ENCODE measurements at regions not wholly inside any gene's neighbourhood (a gene's known extent, or its start where the extent isn't known, plus 50 kb on each side); places are given as distances from the start of the nearest gene placed in this dataset.

- TF ChIP-seq, protein P1, sequence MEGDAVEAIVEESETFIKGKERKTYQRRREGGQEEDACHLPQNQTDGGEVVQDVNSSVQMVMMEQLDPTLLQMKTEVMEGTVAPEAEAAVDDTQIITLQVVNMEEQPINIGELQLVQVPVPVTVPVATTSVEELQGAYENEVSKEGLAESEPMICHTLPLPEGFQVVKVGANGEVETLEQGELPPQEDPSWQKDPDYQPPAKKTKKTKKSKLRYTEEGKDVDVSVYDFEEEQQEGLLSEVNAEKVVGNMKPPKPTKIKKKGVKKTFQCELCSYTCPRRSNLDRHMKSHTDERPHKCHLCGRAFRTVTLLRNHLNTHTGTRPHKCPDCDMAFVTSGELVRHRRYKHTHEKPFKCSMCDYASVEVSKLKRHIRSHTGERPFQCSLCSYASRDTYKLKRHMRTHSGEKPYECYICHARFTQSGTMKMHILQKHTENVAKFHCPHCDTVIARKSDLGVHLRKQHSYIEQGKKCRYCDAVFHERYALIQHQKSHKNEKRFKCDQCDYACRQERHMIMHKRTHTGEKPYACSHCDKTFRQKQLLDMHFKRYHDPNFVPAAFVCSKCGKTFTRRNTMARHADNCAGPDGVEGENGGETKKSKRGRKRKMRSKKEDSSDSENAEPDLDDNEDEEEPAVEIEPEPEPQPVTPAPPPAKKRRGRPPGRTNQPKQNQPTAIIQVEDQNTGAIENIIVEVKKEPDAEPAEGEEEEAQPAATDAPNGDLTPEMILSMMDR (conservative IDR thresholded peaks at IDR 0.05; ENCODE audit: low read length), result no peak
- TF ChIP-seq EZH2phosphoT487 (IDR thresholded peaks at IDR 0.05; ENCODE audit: borderline replicate concordance), result no peak
These were observed 260.0 kb downstream of the C1D start for GRCh38 chr2:67802824-67803223.
